ENCODE measurements at regions not wholly inside any gene's neighbourhood (a gene's known extent, or its start where the extent isn't known, plus 50 kb on each side); places are given as distances from the start of the nearest gene placed in this dataset.

DNA sequence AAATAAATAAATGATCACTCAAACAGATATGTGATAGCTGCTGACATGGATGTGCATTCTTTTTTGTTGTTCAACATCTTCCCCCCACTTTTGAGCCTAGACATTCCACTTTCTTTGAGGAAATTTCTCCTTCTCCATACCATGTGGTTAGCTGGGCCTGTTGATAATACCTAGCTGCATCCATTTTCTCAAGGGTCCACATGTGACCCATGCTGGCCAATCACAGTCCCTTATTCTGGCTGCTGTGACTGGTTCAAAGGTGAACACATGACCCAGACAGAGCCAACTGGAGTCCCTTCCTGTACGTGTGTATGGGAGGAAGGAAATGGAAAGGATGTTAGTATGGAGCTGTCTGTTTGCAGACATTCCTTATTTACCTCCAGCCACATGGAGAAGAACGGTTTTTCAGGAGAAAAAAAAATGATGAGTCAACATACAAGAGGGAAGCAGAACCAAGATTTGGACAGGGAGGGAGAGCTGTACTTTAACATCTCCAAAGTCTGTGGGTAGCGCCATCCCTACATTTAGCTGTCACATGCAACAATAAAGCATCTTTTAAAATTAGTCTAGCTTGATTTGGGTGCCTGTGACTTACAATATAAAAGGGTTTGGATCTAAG, 391.7 kb upstream of the TBX3 start:
- no peak for DNase-seq
- ATAC-seq (ENCODE audit: insufficient read depth, low FRiP score) = no peak
- Histone ChIP-seq H3K9ac (ENCODE audit: insufficient read depth in 1 of 2, low read length in 2 of 2) (no peak overlapping the region), H3K4me3 (no peak overlapping the region), H3K27me3 (ENCODE audit: control insufficient read depth in 3 of 3, insufficient read depth in 3 of 3, low read length in 2 of 3) (peaks cover 0 to 8% (median 0%) of the 10 kb centered on the region in 3 donors), H3K27ac (ENCODE audit: low read depth in 1 of 2, low read length in 1 of 2) (no peak overlapping the region), H3K9me3 (ENCODE audit: control insufficient read depth in 4 of 4, insufficient read depth in 3 of 4, low read length in 3 of 4) (peaks cover 0 to 3% (median 0%) of the 10 kb centered on the region in 4 donors), H3K36me3 (ENCODE audit: control insufficient read depth in 4 of 4, insufficient read depth in 4 of 4, low read length in 4 of 4) (no peaks in the 10 kb centered on the region), H3K4me1 (ENCODE audit: control insufficient read depth in 5 of 5, insufficient read depth in 5 of 5, low read length in 5 of 5) (no peaks in the 10 kb centered on the region)
- TF ChIP-seq, protein P1, sequence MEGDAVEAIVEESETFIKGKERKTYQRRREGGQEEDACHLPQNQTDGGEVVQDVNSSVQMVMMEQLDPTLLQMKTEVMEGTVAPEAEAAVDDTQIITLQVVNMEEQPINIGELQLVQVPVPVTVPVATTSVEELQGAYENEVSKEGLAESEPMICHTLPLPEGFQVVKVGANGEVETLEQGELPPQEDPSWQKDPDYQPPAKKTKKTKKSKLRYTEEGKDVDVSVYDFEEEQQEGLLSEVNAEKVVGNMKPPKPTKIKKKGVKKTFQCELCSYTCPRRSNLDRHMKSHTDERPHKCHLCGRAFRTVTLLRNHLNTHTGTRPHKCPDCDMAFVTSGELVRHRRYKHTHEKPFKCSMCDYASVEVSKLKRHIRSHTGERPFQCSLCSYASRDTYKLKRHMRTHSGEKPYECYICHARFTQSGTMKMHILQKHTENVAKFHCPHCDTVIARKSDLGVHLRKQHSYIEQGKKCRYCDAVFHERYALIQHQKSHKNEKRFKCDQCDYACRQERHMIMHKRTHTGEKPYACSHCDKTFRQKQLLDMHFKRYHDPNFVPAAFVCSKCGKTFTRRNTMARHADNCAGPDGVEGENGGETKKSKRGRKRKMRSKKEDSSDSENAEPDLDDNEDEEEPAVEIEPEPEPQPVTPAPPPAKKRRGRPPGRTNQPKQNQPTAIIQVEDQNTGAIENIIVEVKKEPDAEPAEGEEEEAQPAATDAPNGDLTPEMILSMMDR (IDR thresholded peaks at IDR 0.05; ENCODE audit: control extremely low read depth, extremely low read depth) = no peak
- 63 to 74% methylated on average over 3 of the region's 3 CpGs for WGBS, 2 donors

DNA sequence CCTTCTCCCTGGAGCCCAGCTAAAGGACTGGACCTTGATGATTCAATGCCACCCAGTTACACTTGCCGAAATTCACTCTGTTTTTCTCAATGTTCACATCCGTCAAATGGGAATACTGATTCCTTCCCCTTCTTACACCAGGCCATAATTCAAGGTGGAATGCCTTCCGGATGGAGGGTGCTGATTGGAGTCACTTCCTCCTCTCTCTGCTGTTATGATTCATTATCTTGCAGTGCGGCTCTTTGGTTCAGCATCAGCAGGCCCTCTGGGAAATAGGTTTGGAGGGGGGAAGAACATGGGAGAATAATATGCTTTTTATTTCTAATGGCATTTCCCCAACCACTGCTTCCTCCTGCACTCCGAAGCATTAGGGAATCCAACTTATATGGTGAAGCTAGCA, 390.6 kb upstream of the TBX3 start:
- Histone ChIP-seq H3K27ac (ENCODE audit: low read depth in 1 of 2, low read length in 1 of 2) (no peak overlapping the region), H3K4me1 (ENCODE audit: control insufficient read depth in 5 of 5, insufficient read depth in 5 of 5, low read length in 5 of 5) (no peaks in the 10 kb centered on the region), H3K27me3 (ENCODE audit: control insufficient read depth in 3 of 3, insufficient read depth in 3 of 3, low read length in 2 of 3) (peaks cover 0 to 8% (median 0%) of the 10 kb centered on the region in 3 donors), H3K9ac (ENCODE audit: insufficient read depth in 1 of 2, low read length in 2 of 2) (no peak overlapping the region), H3K9me3 (ENCODE audit: control insufficient read depth in 4 of 4, insufficient read depth in 3 of 4, low read length in 3 of 4) (peaks cover 0 to 3% (median 0%) of the 10 kb centered on the region in 4 donors), H3K36me3 (ENCODE audit: control insufficient read depth in 4 of 4, insufficient read depth in 4 of 4, low read length in 4 of 4) (no peaks in the 10 kb centered on the region), H3K4me3 (no peak overlapping the region)
- 47 to 76% methylated on average over 5 of the region's 5 CpGs for WGBS, 2 donors
- DNase-seq (no peak), ATAC-seq (ENCODE audit: insufficient read depth, low FRiP score) (no peak)
- TF ChIP-seq, protein P1 (IDR thresholded peaks at IDR 0.05; ENCODE audit: control extremely low read depth, extremely low read depth) = no peak

DNA sequence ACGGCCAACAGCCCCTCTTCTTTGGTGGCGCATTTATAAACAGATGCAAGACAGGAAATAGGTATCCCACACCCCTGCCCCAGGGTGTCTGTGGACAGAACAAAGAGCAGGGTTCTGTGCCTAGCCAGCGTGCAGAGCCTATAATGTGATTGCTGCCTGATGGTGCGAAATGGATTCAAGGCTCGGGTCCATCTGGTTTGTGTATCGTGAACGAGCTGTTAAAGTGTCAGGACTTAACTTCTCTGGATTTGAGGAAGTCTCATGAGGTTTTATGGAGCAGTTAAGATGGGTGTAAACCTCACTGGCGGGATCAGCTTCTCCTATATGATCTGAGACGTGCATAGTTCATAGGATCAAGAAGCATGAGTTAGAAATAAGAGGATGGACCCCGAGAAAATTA, 388.7 kb upstream of the TBX3 start:
- no peak overlapping the region for H3K4me3 ChIP-seq
- 50 to 65% methylated on average over 10 of the region's 10 CpGs for WGBS, 2 donors
- ATAC-seq (ENCODE audit: insufficient read depth, low FRiP score) (no peak), DNase-seq (no peak)
- no peaks in the 10 kb centered on the region for H3K36me3 ChIP-seq (ENCODE audit: control insufficient read depth in 4 of 4, insufficient read depth in 4 of 4, low read length in 4 of 4)
- peaks cover 0 to 3% (median 0%) of the 10 kb centered on the region in 4 donors for H3K9me3 ChIP-seq (ENCODE audit: control insufficient read depth in 4 of 4, insufficient read depth in 3 of 4, low read length in 3 of 4)
- TF ChIP-seq, protein P1 (IDR thresholded peaks at IDR 0.05; ENCODE audit: control extremely low read depth, extremely low read depth) = no peak
- peaks cover 0 to 8% (median 0%) of the 10 kb centered on the region in 3 donors for H3K27me3 ChIP-seq (ENCODE audit: control insufficient read depth in 3 of 3, insufficient read depth in 3 of 3, low read length in 2 of 3)
- no peak overlapping the region for H3K27ac ChIP-seq (ENCODE audit: low read depth in 1 of 2, low read length in 1 of 2)
- H3K4me1 ChIP-seq (ENCODE audit: control insufficient read depth in 5 of 5, insufficient read depth in 5 of 5, low read length in 5 of 5) = no peaks in the 10 kb centered on the region
- no peak overlapping the region for H3K9ac ChIP-seq (ENCODE audit: insufficient read depth in 1 of 2, low read length in 2 of 2)

DNA sequence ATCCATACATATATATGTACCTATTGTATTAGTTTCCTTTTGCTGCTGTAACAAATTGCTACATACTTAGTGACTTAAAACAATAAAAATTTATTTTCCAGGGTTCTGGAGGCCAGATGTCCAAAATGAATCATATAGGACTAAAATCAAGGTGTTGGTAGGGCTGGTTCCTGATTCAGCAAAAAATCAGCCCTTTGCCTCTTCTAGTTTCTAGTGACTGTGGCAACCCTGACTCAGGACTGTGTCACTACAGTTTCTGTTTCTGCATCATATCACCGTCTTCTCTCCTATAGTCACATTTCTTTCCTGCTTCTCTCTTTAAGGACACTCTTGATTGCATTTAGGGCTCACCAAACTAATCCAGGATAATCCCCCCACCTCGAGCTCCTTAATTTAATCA, 386.3 kb upstream of the TBX3 start:
- TF ChIP-seq, protein P1 (IDR thresholded peaks at IDR 0.05; ENCODE audit: control extremely low read depth, extremely low read depth) = no peak
- ATAC-seq (ENCODE audit: insufficient read depth, low FRiP score) (no peak), DNase-seq (no peak)
- 85 to 87% methylated on average over 2 of the region's 2 CpGs for WGBS, 2 donors
- Histone ChIP-seq H3K27ac (ENCODE audit: low read depth in 1 of 2, low read length in 1 of 2) (no peak overlapping the region), H3K9me3 (ENCODE audit: control insufficient read depth in 4 of 4, insufficient read depth in 3 of 4, low read length in 3 of 4) (no peaks in the 10 kb centered on the region), H3K4me1 (ENCODE audit: control insufficient read depth in 5 of 5, insufficient read depth in 5 of 5, low read length in 5 of 5) (peaks cover 0 to 7% (median 0%) of the 10 kb centered on the region in 5 donors), H3K36me3 (ENCODE audit: control insufficient read depth in 4 of 4, insufficient read depth in 4 of 4, low read length in 4 of 4) (no peaks in the 10 kb centered on the region), H3K9ac (ENCODE audit: insufficient read depth in 1 of 2, low read length in 2 of 2) (no peak overlapping the region), H3K4me3 (no peak overlapping the region), H3K27me3 (ENCODE audit: control insufficient read depth in 3 of 3, insufficient read depth in 3 of 3, low read length in 2 of 3) (peaks cover 0 to 8% (median 0%) of the 10 kb centered on the region in 3 donors)
